ENCODE measurements at regions not wholly inside any gene's neighbourhood (a gene's known extent, or its start where the extent isn't known, plus 50 kb on each side); places are given as distances from the start of the nearest gene placed in this dataset.

DNA sequence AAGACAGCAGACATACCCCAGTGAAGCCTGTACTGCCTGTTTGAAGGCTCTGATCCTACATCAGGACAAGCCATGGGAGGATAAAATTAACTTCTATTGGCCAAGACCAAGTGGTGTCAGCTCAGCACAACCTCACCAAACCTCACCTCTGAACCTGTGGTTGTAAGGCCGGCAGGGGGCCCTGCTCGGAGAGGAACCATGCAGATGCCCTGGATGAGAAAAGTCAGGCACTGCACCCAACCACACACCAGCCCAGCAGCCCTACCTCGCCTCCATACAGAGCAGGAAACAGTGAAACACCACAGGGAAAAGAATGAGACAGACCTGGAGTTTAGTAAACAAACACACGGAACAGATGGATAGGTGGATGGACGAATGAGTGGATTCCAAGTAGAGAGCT, 70.0 kb upstream of the PAX7 start:
- DNase-seq (ENCODE audit: low spot score), result no peak
- TF ChIP-seq, protein P1, sequence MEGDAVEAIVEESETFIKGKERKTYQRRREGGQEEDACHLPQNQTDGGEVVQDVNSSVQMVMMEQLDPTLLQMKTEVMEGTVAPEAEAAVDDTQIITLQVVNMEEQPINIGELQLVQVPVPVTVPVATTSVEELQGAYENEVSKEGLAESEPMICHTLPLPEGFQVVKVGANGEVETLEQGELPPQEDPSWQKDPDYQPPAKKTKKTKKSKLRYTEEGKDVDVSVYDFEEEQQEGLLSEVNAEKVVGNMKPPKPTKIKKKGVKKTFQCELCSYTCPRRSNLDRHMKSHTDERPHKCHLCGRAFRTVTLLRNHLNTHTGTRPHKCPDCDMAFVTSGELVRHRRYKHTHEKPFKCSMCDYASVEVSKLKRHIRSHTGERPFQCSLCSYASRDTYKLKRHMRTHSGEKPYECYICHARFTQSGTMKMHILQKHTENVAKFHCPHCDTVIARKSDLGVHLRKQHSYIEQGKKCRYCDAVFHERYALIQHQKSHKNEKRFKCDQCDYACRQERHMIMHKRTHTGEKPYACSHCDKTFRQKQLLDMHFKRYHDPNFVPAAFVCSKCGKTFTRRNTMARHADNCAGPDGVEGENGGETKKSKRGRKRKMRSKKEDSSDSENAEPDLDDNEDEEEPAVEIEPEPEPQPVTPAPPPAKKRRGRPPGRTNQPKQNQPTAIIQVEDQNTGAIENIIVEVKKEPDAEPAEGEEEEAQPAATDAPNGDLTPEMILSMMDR (IDR thresholded peaks at IDR 0.05; ENCODE audit: extremely low read depth, missing control alignments), result no peak

DNA sequence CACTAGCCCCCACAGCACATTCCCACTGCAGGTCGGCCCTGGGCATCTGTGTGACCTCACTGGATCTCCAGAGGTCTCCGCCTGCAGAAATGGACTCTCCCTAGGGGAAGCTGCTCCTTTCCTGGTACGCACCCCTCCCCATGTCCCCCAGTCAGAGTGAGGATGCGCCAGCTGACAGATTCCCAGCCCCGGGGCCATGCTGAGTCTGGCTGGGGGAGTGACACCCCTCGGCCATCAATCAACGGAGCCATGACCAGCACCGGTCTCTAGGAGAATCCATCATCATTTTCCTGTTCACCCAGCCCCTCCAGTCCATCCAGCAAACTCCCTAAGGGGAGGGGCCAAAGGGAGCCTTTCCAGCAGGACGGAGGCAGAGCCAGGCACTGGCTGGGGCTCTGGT, 68.7 kb upstream of the PAX7 start:
- TF ChIP-seq, protein P1 (IDR thresholded peaks at IDR 0.05; ENCODE audit: extremely low read depth, missing control alignments), result no peak
- no peak for DNase-seq (ENCODE audit: low spot score)

DNA sequence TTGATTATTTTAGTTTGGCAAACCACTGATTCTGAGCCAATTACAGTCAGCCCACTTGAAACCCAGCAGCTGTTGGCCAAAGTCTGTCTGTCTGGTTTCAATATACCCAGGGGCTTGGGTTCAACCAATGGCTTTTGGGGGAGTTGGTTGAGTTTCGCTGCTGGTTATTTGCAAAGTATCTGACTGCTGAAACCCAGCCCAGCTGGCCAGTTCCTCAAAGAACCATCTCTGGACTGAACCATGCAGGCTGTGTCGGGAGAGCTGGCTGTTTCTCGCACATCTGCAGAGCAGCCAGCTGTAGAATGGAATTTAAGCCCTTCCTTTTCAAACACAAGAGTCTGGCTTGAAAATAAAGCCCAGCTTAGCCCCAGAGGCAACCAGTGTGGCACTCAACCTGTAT, 66.0 kb upstream of the PAX7 start:
- TF ChIP-seq, protein P1 (IDR thresholded peaks at IDR 0.05; ENCODE audit: extremely low read depth, missing control alignments), result no peak
- no peak for DNase-seq (ENCODE audit: low spot score)

DNA sequence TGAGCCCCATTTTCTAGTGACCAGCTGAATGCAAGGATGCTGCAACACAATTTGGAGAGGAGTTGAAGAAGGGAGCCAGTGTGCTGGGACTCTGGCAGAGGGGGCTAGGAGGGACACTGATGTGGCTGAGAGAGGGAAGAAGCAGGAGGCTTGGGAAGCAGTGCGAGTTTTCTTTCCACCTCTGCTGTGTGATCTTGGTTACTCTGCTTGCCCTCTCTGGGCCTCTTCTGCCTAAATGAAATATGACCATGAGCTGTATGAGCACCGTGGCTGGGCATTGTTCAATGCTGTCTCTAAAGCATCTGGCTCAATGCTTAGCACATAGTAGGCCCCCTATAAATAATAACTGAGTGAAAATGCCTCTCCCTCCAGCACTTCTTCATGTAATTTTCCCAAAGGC, 65.3 kb upstream of the PAX7 start:
- TF ChIP-seq, protein P1 (IDR thresholded peaks at IDR 0.05; ENCODE audit: extremely low read depth, missing control alignments), result no peak
- no peak for DNase-seq (ENCODE audit: low spot score)

GRCh38 chr1:18568489-18568888, 62.2 kb upstream of the PAX7 start:
- DNase-seq (ENCODE audit: low spot score), result no peak
- TF ChIP-seq, protein P1 (IDR thresholded peaks at IDR 0.05; ENCODE audit: extremely low read depth, missing control alignments), result no peak

DNA sequence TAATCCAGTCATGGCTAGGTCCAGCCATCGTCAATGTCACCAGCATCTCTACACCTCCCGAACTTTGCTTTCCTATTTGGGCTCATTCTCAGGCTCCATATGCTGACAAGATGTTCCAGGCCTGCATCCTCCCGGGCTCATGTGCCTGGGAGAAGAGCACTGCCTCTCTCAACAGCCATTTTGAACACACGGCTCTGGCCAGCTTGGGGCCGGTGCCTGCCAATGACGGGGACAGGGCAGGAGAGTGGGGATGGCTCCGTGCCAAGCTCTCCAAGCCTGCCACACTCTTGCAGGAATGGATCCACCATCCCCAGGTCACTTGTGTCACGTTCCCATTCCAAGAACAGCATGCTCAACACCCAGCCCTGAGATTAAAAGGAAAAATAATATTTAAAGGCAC, 61.4 kb upstream of the PAX7 start:
- no peak for DNase-seq (ENCODE audit: low spot score)
- TF ChIP-seq, protein P1 (IDR thresholded peaks at IDR 0.05; ENCODE audit: extremely low read depth, missing control alignments), result no peak

- TF ChIP-seq, protein P1 (IDR thresholded peaks at IDR 0.05; ENCODE audit: extremely low read depth, missing control alignments), result no peak
- no peak for DNase-seq (ENCODE audit: low spot score)
Measured at GRCh38 chr1:18569811-18570545, 60.7 kb upstream of the PAX7 start.
